ENCODE measurements at regions not wholly inside any gene's neighbourhood (a gene's known extent, or its start where the extent isn't known, plus 50 kb on each side); places are given as distances from the start of the nearest gene placed in this dataset.

- TF ChIP-seq CTBP2 (IDR thresholded peaks at IDR 0.05; ENCODE audit: borderline replicate concordance, insufficient read depth, insufficient read length, low read length) (no peak), SIN3A (conservative IDR thresholded peaks at IDR 0.05 in 1 of 2, IDR thresholded peaks at IDR 0.05 in 1 of 2; ENCODE audit: low read depth in 1 of 2, low read length in 2 of 2) (no peak), RBBP5 (IDR thresholded peaks at IDR 0.05; ENCODE audit: borderline replicate concordance, low read depth, low read length) (no peak), CREB1 (IDR thresholded peaks at IDR 0.05) (no peak)
Observed at GRCh38 chr4:26212528-26212927, 108.3 kb upstream of the RBPJ start (continued).

Data from H1 (cell line).